Left kidney (tissue), 1 donor: ENCODE measurements at regions not wholly inside any gene's neighbourhood (a gene's known extent, or its start where the extent isn't known, plus 50 kb on each side); places are given as distances from the start of the nearest gene placed in this dataset.

ENCODE experiments used
- DNase-seq: peaks from one replicate; pipeline ENCODE4 v3.0.0-alpha.2; 2013

DNA sequence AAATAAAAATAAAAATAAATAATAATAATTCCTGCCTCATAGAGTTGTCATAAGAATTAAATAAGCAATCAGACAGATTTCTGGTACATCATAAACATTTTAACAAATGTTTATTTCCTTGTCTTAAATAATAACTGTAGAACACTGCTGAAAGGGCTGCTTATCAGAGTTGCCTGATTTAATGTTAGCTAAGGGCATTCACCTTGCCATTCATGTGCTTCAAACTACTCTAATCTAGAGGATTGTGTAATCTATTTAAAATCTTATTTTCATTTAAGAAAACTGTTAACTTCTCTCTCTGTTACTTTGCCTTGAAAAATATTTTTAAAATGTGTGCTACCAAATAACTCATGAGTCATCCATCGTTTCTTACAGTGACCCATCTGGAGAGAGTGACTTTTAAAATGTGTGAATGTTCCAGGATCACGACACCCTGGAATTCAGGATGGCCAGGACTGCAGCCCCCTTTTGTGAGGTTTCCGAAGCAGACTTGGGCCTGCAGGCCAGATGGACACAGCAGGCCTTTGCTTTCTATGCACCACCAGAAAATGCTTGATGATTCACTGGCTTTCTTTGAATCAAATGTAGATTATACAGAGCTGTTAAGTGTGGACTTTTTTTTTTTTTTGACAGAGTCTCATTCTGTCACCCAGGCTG is 109.1 kb upstream of the TNS3 start:
- DNase-seq: no peak

DNA sequence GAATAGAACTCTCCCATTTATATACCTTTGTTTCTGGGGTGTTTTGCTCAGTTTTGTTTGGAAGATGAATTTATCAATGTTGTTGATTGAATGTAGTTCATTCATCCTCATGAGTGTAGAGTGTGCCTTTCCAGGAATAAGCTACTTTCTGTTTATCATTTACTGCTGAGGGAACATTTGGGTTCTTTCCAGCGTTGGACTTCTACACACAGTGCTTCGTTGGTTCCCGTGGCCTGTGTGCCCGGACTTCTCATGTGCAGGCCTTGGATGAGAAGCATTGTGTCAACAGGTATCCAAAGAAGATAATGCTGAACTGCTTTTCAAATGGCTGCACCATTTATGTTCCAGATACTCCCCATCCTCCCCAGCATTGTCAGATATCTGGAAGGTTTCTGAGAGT is 107.6 kb upstream of the TNS3 start:
- DNase-seq: no peak

DNA sequence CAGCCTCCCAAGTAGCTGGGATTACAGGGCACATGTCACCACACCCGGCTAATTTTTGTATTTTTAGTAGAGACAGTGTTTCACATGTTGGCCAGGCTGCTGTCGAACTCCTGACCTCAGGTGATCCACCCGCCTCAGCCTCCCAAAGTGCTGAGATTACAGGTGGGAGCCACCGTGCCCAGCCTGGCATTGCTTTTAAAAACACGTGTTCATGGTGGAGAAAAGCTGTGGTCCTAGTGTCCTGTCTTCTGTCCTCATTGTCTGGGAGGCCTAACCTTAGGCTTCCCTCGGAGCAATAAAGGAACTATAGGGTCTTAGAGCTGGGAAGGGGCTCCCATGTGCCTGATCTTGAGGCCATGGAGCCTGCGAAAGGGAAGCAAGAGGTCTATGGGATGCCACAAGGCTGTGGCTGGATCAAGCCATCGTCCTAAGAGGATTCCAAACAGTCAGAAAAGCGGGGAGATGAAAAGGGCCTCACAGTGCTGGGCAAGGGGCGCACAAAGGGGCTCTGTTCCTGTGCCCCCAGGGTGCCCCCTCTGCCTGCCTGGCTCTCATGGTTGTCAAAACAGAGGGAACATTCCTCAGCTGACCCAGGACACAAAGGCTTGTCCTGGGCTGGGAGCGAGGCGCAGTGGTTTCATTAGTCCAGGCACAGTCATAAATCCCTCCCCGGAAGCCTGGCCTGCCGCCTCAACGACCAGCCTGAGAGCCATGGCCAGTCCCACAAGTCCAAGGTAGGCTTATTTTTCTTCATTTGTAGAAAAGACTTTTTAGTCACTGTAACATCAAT is 106.6 kb upstream of the TNS3 start:
- DNase-seq: peak; percentile 21

DNA sequence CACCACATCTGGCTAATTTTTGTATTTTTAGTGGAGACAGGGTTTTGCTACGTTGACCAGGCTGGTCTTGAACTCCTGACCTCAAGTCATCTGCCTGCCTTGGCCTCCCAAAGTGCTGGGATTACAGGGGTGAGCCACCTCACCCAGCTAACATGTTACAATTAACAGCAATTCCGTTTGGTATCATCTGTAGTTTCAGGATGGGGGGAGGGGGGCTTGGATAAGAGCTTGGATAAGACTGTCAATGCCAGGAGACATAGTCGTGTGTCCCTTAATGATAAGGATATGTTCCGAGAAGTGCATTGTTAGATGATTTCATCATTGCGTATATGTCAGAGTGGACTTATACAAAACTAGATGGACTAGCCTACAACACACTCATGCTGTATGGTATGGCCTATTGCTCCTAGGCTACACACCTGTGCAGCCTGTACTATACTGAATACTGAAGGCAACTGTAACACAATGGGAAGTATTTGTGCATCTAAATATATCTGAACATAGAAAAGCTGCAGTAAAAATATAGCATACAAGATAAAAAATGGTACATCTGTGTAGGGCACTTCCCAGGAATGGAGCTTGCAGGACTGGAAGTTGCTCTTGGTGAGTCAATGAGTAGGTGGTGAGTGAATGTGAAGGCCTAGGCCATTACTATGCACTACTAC is 103.9 kb upstream of the TNS3 start:
- no peak for DNase-seq

DNA sequence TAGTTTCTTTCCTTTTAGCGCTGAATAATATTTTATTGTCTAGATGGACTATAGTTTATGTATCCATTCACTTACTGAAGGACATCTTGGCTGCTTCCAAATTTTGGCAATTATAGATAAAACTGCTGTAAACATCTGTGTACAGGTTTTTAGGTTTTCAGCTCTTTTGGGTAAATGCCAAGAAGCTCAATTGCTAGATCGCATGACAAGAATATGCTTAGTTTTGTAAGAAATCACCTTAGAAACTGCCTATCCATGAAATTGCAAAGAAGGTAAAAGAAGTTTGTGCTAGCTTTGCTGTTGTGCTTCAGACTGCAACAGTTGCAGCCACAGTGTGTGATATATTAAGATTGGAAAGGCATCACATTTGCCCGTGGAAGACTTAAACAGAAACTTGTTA is 103.2 kb upstream of the TNS3 start:
- no peak for DNase-seq

DNA sequence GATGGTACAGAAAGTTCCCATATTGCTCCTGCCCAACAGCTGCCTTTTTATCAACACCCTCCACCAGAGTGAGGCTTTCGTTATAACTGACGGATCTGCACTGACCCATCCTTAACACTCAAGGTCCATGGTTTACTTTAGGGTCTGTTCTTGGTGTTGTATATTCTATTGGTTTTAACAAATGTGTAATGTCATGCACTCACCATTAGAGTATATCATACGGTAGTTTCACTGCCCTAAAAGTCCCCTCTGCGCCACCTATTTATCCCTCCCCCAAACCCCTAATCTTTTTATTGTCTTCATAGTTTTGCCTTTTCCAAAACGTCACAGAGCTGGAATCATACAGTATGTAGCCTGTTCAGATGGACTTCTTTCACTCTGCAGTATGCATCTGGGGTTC is 102.8 kb upstream of the TNS3 start:
- no peak for DNase-seq

DNA sequence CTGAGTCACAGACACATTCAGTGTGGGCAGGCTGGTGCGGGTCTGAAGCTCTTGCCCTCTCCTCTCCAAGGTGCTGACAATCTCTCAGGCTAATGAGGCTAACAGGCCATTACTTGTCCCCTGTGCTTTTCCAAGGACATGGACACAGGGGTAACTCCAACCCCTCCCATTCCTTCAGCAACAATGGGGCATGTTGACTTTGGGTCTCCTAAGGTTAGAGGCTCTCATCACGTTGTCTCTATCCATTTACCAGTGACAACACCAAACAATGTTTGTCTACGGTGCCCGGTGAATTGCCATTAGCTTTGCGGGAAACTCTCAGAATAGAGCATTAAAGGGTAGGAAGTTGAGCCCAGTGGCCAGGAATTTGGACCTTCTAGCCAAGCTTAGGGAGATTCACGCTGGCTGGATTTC is 101.6 kb upstream of the TNS3 start:
- no peak for DNase-seq

DNA sequence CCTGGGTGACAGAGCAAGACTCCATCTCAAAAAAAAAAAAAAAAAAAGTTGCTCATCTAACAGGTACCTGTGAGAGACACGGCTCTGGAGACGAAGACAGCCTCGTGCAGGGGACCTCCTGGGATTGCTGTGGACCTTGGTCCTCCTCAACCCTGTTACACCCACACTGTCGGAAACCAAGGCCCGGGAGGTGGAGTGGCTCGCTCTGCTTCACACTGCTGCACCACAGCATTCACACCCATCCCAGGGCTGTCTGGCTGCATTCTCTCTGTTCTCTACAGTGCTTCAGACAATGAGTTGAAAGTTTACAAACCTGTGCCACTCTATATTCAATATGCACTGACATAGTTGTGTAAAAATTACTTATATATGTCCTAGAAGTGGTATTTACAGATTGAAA is 101.0 kb upstream of the TNS3 start:
- DNase-seq: no peak

DNA sequence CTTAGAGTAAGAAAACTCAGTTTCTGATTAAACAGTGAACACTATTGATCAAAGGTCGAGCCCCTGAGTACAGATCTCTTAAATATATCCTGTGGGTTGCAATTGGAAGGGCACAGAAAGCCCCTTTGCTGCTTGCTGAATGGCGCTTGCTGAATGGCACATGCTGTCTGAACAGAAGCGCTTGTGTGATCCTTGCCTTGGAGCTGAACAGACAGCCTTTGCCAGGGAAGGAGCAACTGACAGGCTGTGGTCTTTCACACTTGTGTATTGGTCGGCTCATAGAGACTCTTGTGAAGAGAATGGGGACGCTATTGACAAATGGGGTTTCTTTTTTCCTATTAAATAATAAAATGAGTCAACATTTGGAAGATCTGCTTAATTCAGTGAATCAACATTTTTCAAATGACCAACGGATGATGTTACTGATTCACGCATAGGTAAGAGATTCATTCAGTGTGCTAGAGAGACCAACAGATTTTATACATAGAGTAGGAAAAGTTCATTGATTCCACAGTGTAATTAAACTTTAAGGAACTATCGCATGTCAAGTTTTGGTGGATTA is 99.4 kb upstream of the TNS3 start:
- DNase-seq: no peak

DNA sequence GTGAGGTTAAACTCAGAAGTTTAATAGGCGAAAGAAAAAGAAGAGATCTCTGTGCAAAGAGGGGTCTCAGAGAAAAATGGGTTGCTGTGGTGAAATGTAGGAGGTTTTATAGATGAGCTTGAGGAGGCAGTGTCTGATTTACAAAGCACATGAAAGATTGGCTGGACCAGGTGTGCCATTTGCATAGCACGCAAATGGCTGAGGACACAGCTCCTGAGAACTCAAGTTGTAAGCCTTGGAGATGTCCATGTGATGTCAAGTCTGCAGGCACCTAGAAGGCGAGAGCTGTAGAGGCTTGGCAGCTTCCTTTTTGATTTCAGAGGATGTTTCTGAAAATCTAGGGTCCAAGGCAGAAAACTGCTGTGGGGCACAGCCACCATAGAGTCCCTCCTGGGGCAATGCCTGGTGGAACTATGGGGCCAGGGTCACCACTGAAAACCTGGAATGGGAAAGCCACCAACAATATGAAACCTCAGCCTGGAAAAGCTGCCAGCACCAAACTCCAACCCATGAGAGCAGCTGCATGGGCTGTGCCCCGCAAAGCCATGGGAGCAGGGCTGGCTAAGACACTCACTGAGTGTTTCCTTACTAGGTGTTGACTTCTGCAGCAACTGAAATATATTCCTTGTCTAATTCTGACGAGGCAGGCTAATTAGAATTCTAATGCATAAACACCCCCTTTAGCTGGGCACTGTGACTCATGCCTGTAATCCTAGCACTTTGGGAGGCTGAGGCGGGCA is 96.9 kb upstream of the TNS3 start:
- DNase-seq: no peak

DNA sequence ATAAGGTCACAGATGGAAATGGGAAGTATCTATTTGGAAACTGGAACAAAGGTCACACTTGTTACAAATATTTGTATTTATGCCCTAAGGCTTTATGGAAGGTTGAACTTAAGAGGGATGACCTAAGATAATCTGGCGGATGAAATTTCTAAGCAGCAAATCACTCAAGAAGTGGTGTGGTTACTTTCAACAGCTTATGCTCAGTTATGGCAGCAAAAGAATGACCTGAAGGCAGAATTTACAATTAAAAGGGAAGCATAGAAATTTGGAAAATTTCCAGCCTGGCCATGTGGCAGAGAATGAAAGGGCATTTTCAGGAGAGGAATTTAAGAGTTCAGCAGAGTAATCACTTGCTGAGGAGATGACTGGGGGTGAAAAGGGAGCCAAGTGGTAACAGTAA is 95.8 kb upstream of the TNS3 start:
- DNase-seq: no peak

DNA sequence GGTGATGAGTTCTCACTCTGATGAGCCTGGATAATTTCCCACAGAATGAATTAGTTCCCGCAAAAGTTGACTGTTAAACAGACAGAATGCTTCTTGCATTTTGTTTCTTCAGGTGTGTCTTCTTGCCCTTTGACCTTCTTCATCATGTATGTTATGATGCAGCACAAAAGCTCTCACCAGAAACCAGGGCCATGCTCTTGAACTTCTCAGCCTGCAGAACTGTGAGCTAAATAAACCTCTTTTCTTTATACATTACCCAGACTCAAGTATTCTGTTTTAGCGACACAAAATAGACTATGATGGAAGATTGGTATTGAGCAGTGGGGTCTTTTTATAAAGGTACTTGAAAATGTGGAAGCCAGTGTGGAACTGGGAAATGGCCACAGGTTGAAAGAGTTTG is 95.2 kb upstream of the TNS3 start:
- no peak for DNase-seq

DNA sequence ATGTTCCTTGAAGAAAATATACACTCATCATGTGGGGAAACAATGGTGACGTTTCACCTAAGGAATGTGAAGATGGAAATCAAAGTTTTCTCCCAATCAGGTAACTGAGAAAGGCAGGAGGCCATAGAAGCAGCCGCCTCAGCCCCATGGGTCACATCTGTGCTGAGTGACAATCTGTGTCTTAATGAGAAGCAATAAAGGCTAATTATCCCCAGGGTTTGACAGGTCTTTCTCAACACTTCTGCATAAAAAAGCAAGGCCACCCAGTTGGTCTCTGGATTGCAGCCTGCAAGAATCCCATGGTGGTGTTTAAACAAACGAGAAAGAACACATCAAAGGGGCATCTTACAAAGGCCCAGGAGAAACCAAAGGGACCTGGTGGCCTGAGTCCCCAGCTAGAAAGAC is 91.1 kb upstream of the TNS3 start:
- DNase-seq: no peak

DNA sequence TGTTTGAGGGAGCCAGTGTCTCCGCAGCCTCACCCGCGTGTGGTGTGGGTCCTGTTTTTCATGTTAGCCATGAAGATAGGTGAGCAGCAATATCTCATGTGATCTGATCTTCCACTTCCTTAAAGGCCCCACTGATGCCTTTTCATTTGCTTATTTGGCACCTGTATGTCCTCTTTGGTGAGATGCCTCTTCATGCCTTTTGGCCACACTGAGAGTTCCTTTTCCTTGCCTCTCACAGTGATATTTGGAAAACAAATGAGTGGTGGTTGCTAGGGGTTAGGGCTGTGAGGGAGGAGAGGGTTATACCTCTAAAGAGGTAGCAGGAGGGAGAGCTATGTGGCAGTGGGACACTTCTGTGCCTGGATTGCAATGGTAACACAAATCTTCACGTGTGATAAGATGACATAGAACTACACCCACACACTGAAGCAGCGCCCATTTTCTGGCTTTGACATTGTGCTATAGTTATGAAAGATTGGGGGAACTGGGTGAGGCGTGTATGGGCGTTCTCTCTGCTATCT is 90.4 kb upstream of the TNS3 start:
- DNase-seq: no peak

DNA sequence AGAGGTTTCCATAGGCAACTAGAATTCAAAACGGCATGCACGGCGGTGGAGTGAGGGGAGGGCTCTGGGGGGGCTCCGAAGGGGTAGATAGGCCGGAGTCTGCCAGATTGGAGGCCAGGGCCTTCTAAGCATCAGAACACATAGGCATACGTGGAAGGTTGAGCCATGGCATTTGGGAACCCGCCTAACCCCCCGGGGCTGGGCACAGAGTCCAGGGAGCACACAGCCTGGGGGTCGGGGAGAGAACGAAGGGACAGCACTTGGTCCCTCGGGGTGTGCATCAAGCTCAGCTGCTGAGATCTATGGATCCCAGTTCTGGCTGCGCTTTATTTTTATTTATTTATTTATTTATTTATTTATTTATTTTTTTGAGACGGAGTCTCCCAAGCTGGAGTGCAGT is 89.4 kb upstream of the TNS3 start:
- no peak for DNase-seq

DNA sequence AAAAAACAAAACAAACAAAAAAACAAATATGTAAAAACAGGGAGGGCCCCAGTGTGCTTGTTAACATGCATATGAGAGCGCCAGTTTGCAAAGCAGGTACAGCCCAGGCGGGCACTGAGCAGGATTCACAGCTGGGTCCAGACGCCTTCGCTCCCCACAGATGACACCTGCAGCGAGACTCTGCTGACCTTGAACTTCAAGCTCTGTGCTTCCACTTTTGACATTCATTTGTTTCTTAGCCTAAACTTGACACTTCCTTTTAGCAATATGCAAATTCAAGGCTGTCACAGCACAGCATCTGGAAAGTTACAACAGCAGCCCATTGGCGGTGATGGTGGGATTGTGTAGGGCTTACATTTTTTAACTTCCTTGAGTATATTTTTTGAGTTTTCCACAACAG is 88.8 kb upstream of the TNS3 start:
- no peak for DNase-seq

DNA sequence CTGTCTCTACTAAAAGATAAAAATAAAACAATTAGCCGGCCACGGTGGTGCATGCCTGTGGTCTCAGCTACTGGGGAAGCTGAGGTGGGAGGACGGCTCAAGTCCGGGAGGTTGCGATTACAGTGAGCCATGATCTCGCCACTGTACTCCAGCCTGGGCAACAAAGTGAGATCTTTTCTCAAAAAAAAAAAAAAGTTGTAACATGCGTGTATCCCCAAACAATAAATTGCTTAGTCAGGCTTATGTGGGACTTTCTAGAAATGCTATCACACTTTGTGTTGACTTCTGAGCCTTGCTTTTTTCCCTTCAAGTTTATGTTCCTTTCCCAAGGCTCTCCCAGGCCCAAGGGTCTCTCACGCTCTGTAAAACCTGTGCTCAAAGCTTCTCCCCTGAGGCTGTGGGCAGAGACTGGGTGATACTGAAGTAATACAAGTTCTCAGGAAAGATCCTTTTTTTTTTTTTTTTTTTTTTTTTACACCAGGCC is 88.0 kb upstream of the TNS3 start:
- no peak for DNase-seq

DNA sequence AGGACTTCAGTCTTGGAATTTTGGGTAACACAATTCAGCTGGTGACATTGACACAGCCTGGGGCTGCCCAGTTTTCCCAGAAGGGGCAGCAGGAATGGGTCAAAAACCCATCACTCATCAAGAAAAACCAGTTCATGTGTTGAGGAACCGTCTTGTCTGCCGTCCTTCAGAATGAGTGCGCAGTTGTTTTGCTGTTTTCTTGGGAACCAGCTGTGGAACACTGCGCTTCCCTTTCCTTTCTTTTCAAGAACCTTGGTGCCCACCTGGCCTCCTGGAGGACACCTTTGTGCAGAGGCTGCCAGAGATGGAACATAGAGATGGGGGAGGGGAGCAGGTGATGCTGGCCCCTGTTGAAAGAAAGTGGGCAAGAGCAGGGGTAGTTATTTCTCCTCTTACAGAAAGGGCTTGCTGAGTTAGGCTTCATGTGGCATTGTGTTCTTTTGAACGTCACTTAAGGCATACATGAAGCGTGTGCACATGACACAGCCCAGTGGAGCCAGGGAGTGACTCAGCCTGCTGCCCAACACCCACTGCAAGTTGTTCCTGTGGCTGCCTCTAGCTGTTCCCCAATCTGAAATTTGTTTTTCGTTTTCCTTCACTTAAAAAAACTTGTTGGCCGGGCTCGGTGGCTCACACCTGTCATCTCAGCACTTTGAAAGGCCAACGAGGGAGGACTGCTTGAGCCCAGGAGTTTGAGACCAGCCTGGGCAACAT is 87.4 kb upstream of the TNS3 start:
- DNase-seq: peak; percentile 57

DNA sequence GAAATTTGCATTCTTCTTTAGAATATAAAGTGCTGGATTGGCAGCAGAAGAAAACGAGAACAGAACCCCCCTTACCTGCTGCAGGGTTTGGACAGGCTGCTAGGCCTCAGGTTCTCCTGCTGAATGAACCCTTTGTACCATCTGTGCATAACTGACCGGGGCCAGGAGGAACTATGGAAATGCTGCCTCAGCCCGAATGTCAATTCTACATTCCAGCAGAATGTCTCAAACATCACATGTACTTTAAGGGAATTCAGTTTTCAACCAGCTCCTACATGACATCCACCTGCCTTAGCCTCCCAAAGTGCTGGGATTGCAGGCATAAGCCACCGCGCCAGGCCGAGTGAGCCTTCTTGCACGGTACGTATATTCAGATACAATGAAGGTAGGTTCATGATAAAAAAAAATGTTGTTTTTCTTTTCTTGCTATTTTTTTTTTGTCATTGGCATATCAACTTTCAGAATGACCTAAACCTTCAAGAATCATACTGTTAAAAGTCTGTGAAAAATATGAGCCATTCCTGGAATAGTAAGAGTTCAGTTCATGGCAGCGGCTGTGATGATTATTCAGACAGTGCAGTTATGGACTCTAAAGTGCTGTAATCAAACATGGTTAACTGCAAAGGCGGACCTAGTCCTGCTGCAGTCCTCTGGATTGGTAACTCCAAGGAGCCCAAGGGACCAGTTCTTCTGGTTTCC is 84.4 kb upstream of the TNS3 start:
- no peak for DNase-seq

DNA sequence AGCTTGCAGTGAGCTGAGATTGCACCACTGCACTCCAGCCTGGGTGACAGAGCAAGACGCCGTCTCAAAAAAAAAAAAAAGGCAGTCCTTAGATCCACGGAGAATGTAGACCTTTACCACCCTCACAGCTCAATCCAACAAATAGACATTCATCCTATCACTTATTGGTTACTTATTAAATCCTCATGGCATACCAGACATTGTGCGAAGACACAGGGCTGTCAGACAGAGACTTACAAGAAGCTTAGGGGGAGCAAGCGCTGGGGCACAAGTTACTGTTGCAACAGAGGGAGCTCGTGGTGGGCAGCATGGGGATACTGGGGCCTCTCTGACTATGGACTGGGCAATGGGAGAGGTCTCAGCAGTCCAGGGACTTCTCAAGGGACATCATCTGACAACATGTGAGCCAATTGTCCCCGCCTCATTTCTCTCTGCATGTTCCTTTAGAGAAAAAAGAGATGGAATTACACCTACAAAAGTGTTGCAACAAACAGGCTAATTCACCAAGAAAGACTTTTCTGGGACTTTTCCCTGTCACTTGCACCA is 82.8 kb upstream of the TNS3 start:
- no peak for DNase-seq
